OCI-LY1 (cell line): ENCODE measurements at regions not wholly inside any gene's neighbourhood (a gene's known extent, or its start where the extent isn't known, plus 50 kb on each side); places are given as distances from the start of the nearest gene placed in this dataset.

Experiments used
- H2AFZ ChIP-seq: fragments of 200-600 bp; sonication (generic), shearing (Covaris generic); 2 replicates; pipeline ENCODE4 v1.6.0; 2014; ENCODE audit warnings: antibody characterized with exemption, mild to moderate bottlenecking, low read length
- H3F3A ChIP-seq: fragments of 200-600 bp; sonication (generic), shearing (Covaris generic); 2 replicates; pipeline ENCODE4 v1.6.0; 2014; ENCODE audit warnings: mild to moderate bottlenecking, antibody characterized with exemption, low read length, moderate library complexity; ENCODE audit not compliant: insufficient read depth
- H3K27ac ChIP-seq: fragments of 200-600 bp; sonication (generic); 2 replicates; pipeline ENCODE4 v1.5.1; 2014; ENCODE audit warnings: low read length, mixed run types, mild to moderate bottlenecking, low read depth; ENCODE audit not compliant: poor library complexity, severe bottlenecking
- H3K27me3 ChIP-seq: fragments of 200-600 bp; sonication (generic); 2 replicates; pipeline ENCODE4 v1.6.0; 2014; ENCODE audit warnings: antibody characterized with exemption, mild to moderate bottlenecking, low read length, moderate library complexity; ENCODE audit not compliant: insufficient read depth
- H3K36me3 ChIP-seq: fragments of 200-600 bp; sonication (generic); 2 replicates; pipeline ENCODE4 v1.6.1; 2014; ENCODE audit warnings: mild to moderate bottlenecking, antibody characterized with exemption, low read length, moderate library complexity, mixed read lengths; ENCODE audit not compliant: insufficient read depth
- H3K4me1 ChIP-seq: fragments of 200-600 bp; sonication (generic); 2 replicates; pipeline ENCODE4 v1.5.1; 2014; ENCODE audit warnings: mild to moderate bottlenecking, low read length, moderate library complexity; ENCODE audit not compliant: insufficient read depth, severe bottlenecking
- H3K4me2 ChIP-seq: fragments of 200-600 bp; sonication (generic), shearing (Covaris generic); 2 replicates; pipeline ENCODE4 v1.6.1; 2014; ENCODE audit warnings: low read length
- H3K4me3 ChIP-seq: fragments of 200-600 bp; sonication (generic); 2 replicates; pipeline ENCODE4 v1.5.1; 2014; ENCODE audit warnings: low read length, low read depth, mild to moderate bottlenecking, mixed read lengths; ENCODE audit not compliant: poor library complexity, severe bottlenecking
- H3K79me2 ChIP-seq: fragments of 200-600 bp; shearing (Covaris generic); 2 replicates; pipeline ENCODE4 v1.6.1; 2016; ENCODE audit warnings: mixed run types, low read length, mixed read lengths; ENCODE audit not compliant: insufficient read depth
- H3K9ac ChIP-seq: fragments of 200-600 bp; sonication (generic), shearing (Covaris generic); 2 replicates; pipeline ENCODE4 v1.6.1; 2014; ENCODE audit warnings: mild to moderate bottlenecking, low read length, mixed read lengths
- H3K9me2 ChIP-seq: fragments of 200-600 bp; sonication (generic), shearing (Covaris generic); 2 replicates; pipeline ENCODE4 v1.6.1; 2014; ENCODE audit warnings: low read depth, mild to moderate bottlenecking, low read length, mixed read lengths
- H3K9me3 ChIP-seq: fragments of 200-600 bp; shearing (Covaris generic); 2 replicates; pipeline ENCODE4 v1.6.1; 2014; ENCODE audit warnings: low read length, mixed read lengths
- H4K20me1 ChIP-seq: fragments of 200-600 bp; sonication (generic), shearing (Covaris generic); 2 replicates; pipeline ENCODE4 v1.6.0; 2016; ENCODE audit warnings: mild to moderate bottlenecking, low read length; ENCODE audit not compliant: insufficient read depth
- CTCF ChIP-seq: fragments of 200-600 bp; sonication (generic), shearing (Covaris generic); IDR thresholded peaks from 2 replicates; pipeline ENCODE4 v1.5.1; 2017; ENCODE audit warnings: mild to moderate bottlenecking, antibody characterized with exemption, low read length, moderate library complexity, mixed read lengths
- EZH2 ChIP-seq: fragments of 200-600 bp; sonication (generic), shearing (Covaris generic); IDR thresholded peaks from 2 replicates; pipeline ENCODE4 v1.8.0; 2017; ENCODE audit warnings: borderline replicate concordance, mixed run types, mild to moderate bottlenecking, antibody characterized with exemption, low read length, moderate library complexity, mixed read lengths

- Histone ChIP-seq H3K36me3 (no peaks in the 10 kb centered on the region), H4K20me1 (no peaks in the 10 kb centered on the region), H3K27ac (no peak overlapping the region), H3F3A (no peaks in the 10 kb centered on the region), H2AFZ (no peak overlapping the region), H3K4me1 (no peaks in the 10 kb centered on the region), H3K79me2 (no peaks in the 10 kb centered on the region), H3K4me2 (no peak overlapping the region), H3K9me3 (no peaks in the 10 kb centered on the region), H3K9me2 (no peaks in the 10 kb centered on the region), H3K4me3 (no peak overlapping the region), H3K9ac (no peak overlapping the region), H3K27me3 (no peaks in the 10 kb centered on the region)
- TF ChIP-seq EZH2 (no peak), CTCF (no peak)
These were observed 741.1 kb downstream of the DIAPH3 start for GRCh38 chr13:59422646-59423045.

- H2AFZ ChIP-seq: no peak overlapping the region
- H3K4me3 ChIP-seq: no peak overlapping the region
- no peaks in the 10 kb centered on the region for H4K20me1 ChIP-seq
- no peak overlapping the region for H3K4me2 ChIP-seq
- no peaks in the 10 kb centered on the region for H3F3A ChIP-seq
- H3K9me3 ChIP-seq: no peaks in the 10 kb centered on the region
- no peaks in the 10 kb centered on the region for H3K4me1 ChIP-seq
- no peak overlapping the region for H3K9ac ChIP-seq
- H3K9me2 ChIP-seq: no peaks in the 10 kb centered on the region
- no peak overlapping the region for H3K27ac ChIP-seq
- H3K27me3 ChIP-seq: no peaks in the 10 kb centered on the region
- H3K36me3 ChIP-seq: no peaks in the 10 kb centered on the region
- H3K79me2 ChIP-seq: no peaks in the 10 kb centered on the region
- no peak for TF ChIP-seq EZH2
- no peak for TF ChIP-seq CTCF
These were observed 739.9 kb downstream of the DIAPH3 start for GRCh38 chr13:59423708-59424340.

GRCh38 chr13:59424661-59425060 lies 739.1 kb downstream of the DIAPH3 start:
- no peaks in the 10 kb centered on the region for H3K4me1 ChIP-seq
- H2AFZ ChIP-seq: no peak overlapping the region
- no peaks in the 10 kb centered on the region for H3K27me3 ChIP-seq
- H3K36me3 ChIP-seq: no peaks in the 10 kb centered on the region
- H3K9me3 ChIP-seq: no peaks in the 10 kb centered on the region
- H3K9me2 ChIP-seq: no peaks in the 10 kb centered on the region
- no peak overlapping the region for H3K4me2 ChIP-seq
- no peak overlapping the region for H3K4me3 ChIP-seq
- TF ChIP-seq EZH2 (no peak), CTCF (no peak)
- H3K27ac ChIP-seq: no peak overlapping the region
- no peaks in the 10 kb centered on the region for H3F3A ChIP-seq
- H3K9ac ChIP-seq: no peak overlapping the region
- H3K79me2 ChIP-seq: no peaks in the 10 kb centered on the region
- H4K20me1 ChIP-seq: no peaks in the 10 kb centered on the region
